GM12878 (cell line): ENCODE measurements at regions not wholly inside any gene's neighbourhood (a gene's known extent, or its start where the extent isn't known, plus 50 kb on each side); places are given as distances from the start of the nearest gene placed in this dataset.

Experiments used
- ATAC-seq: fragments of 200-7000 bp; cut with Tn5 transposase; 3 replicates; pipeline ENCODE4 v1.9.1; 2020; ENCODE audit warnings: mild to moderate bottlenecking, moderate library complexity
- BruUV-seq: library from RNA; stranded (reverse); fragments of 400-500 nt; replicated peaks from 2 replicates; lab custom pipeline; 2021; lab: Mats Ljungman, UMichigan
- CTCF ChIA-PET: fragments of 300-600 bp; sonication (Branson Sonifier 250); formaldehyde crosslinking; extraction: SDS; loops from one replicate; lab custom pipeline; 2021; ENCODE audit warnings: inconsistent platforms; lab: Yijun Ruan, JAX
- POLR2A ChIA-PET: fragments of 350-600 bp; formaldehyde crosslinking; extraction: SDS; loops from one replicate; lab custom pipeline; 2021; ENCODE audit warnings: inconsistent platforms; lab: Charles Lee
- RAD21 ChIA-PET: fragments of 300-600 bp; sonication (Branson Sonifier 250); formaldehyde crosslinking; loops from one replicate; lab custom pipeline; 2023; ENCODE audit warnings: antibody characterized with exemption; ENCODE audit not compliant: unreplicated experiment; lab: Charles Lee
- SMC1A ChIA-PET: fragments of 300-600 bp; sonication (Branson Sonifier 250); formaldehyde crosslinking; loops from one replicate; lab custom pipeline; 2023; ENCODE audit not compliant: unreplicated experiment, uncharacterized antibody; lab: Charles Lee
- DNase-seq: peaks from one replicate; pipeline ENCODE4 v3.0.0-alpha.2; 2011; ENCODE audit warnings: low read depth, low spot score
- FAIRE-seq: peaks from 3 replicates; lab custom pipeline; 2011; peaks lifted over from hg19 to GRCh38; lab: Jason Lieb, UNC
- H2AFZ ChIP-seq: 2 replicates; pipeline ENCODE4 v1.6.0; 2011; ENCODE audit warnings: low read depth, low read length, control low read depth; ENCODE audit not compliant: control insufficient read depth
- H3K27ac ChIP-seq: 2 replicates; pipeline ENCODE4 v1.5.1; 2011; ENCODE audit warnings: control low read depth; ENCODE audit not compliant: control insufficient read depth, insufficient read depth
- H3K27me3 ChIP-seq, 2 experiments: replicated peaks in 1 of 2; 2 replicates each; pipeline versions ENCODE4 v1.6.0 to v1.6.1; 2011; ENCODE audit warnings: low read length in 1 of 2; ENCODE audit not compliant: control insufficient read depth in 2 of 2, insufficient read depth in 2 of 2
- H3K36me3 ChIP-seq, 2 experiments: 2 replicates each; pipeline ENCODE4 v1.5.1; 2011; ENCODE audit warnings: low read length in 1 of 2; ENCODE audit not compliant: control insufficient read depth in 2 of 2, insufficient read depth in 2 of 2
- H3K4me1 ChIP-seq: 2 replicates; pipeline ENCODE4 v1.6.1; 2011; ENCODE audit warnings: mild to moderate bottlenecking, low read length, moderate library complexity, mixed read lengths; ENCODE audit not compliant: control insufficient read depth, insufficient read depth
- H3K4me2 ChIP-seq: 2 replicates; pipeline ENCODE4 v1.6.0; 2011; ENCODE audit warnings: control low read depth; ENCODE audit not compliant: control insufficient read depth, insufficient read depth
- H3K4me3 ChIP-seq: fragments of 200-600 bp; sonication (generic); 2 replicates; pipeline ENCODE4 v1.5.1; 2016
- H3K79me2 ChIP-seq: 2 replicates; pipeline ENCODE4 v1.6.0; 2011; ENCODE audit warnings: low read length; ENCODE audit not compliant: control insufficient read depth, insufficient read depth
- H3K9ac ChIP-seq: 2 replicates; pipeline ENCODE4 v1.8.0; 2011; ENCODE audit warnings: low read length, control low read depth, mixed read lengths; ENCODE audit not compliant: control insufficient read depth, insufficient read depth
- H3K9me3 ChIP-seq: replicated peaks from 3 replicates; pipeline ENCODE4 v1.5.1; 2011; ENCODE audit warnings: mild to moderate bottlenecking, low read length; ENCODE audit not compliant: control insufficient read depth, insufficient read depth
- H4K20me1 ChIP-seq: 2 replicates; pipeline ENCODE4 v1.6.0; 2011; ENCODE audit not compliant: control insufficient read depth, insufficient read depth
- CHD1 ChIP-seq: IDR thresholded peaks from 2 replicates; pipeline ENCODE4 v1.6.1; 2012; ENCODE audit warnings: low read depth, low read length, improper control_type of control experiment
- MYB ChIP-seq: fragments of 150-350 bp; IDR thresholded peaks from 2 replicates; pipeline ENCODE4 v1.6.1; 2014; ENCODE audit warnings: mild to moderate bottlenecking, low read depth, low read length, borderline replicate concordance
- RELA ChIP-seq: fragments of 450-650 bp; IDR thresholded peaks from 2 replicates; pipeline ENCODE4 v1.8.0; 2014; ENCODE audit warnings: borderline replicate concordance; ENCODE audit not compliant: partially characterized antibody
- SMAD5 ChIP-seq: IDR thresholded peaks from 2 replicates; pipeline ENCODE4 v1.6.1; 2016; ENCODE audit warnings: antibody characterized with exemption, low read depth
- ZNF687 ChIP-seq: fragments of 450-650 bp; IDR thresholded peaks from 2 replicates; pipeline ENCODE4 v1.6.1; 2017; ENCODE audit warnings: mild to moderate bottlenecking, moderate library complexity
- WGBS: methylation state at CpG from one replicate; pipeline ENCODE4 v1.1.6; 2016; ENCODE audit warnings: low lambda C conversion rate; ENCODE audit not compliant: insufficient replicate concordance, insufficient coverage; ENCODE audit errors: missing lambda C conversion rate; 5-methylcytosine and 5-hydroxymethylcytosine counted together
- in situ Hi-C: fragments of 300-500 bp; cut with MboI; formaldehyde crosslinking; loops from 9 replicates; pipeline ENCODE4 v1.14.3; 2018; ENCODE audit warnings: mixed read lengths
- intact Hi-C: fragments of 100-400 bp; cut with micrococcal nuclease; formaldehyde crosslinking; loops from one replicate; pipeline ENCODE4 v1.14.2; 2022; ENCODE audit not compliant: unreplicated experiment

- CTCF ChIA-PET = no interaction called here
Measured at GRCh38 chr18:8942909-8943545, 159.5 kb upstream of the NDUFV2 start.

More at GRCh38 chr18:8942909-8943545, 159.5 kb upstream of the NDUFV2 start:
- Histone ChIP-seq H3K9me3 (no peaks in the 10 kb centered on the region), H3K27me3 (no peaks in the 10 kb centered on the region; a peak in 1 of 4 replicates), H3K4me1 (no peaks in the 10 kb centered on the region), H3K79me2 (no peaks in the 10 kb centered on the region), H3K4me3 (no peak overlapping the region), H2AFZ (no peak overlapping the region), H3K27ac (no peak overlapping the region), H3K36me3 (no peaks in the 10 kb centered on the region), H3K4me2 (no peak overlapping the region), H4K20me1 (no peaks in the 10 kb centered on the region), H3K9ac (no peak overlapping the region)
- ChIA-PET POLR2A (no interaction called here), SMC1A (no interaction called here), RAD21 (no interaction called here)
- FAIRE-seq (no peak), DNase-seq (no peak), ATAC-seq (no peak)
- BruUV-seq = no TSS peak
- in situ Hi-C loops = loop anchor here (25.0 kb wide), 1 partner anchor 2006 kb away; no protein-coding TSS in a partner anchor
- intact Hi-C loops = no loop called here
- no peak for TF ChIP-seq ZNF687
- TF ChIP-seq RELA = no peak
- TF ChIP-seq MYB = no peak
- TF ChIP-seq CHD1 = no peak
- TF ChIP-seq SMAD5 = no peak
- WGBS = 61% methylated on average over 15 of the region's 15 CpGs
